SK-N-SH (cell line): ENCODE measurements at regions not wholly inside any gene's neighbourhood (a gene's known extent, or its start where the extent isn't known, plus 50 kb on each side); places are given as distances from the start of the nearest gene placed in this dataset.

Source experiments
- CTCF ChIA-PET: fragments of 300-600, 350-600 bp; formaldehyde crosslinking; extraction: SDS; loops from one replicate; lab custom pipeline; 2021; lab: Yijun Ruan, JAX
- POLR2A ChIA-PET: fragments of 350-600 bp; sonication (Branson Sonifier 250); formaldehyde crosslinking; extraction: SDS; loops from one replicate; lab custom pipeline; 2020; ENCODE audit warnings: antibody characterized with exemption, inconsistent platforms; lab: Yijun Ruan, JAX
- DNase-seq: peaks from one replicate; pipeline ENCODE4 v3.0.0; 2012
- H2AFZ ChIP-seq: fragments of 200-600 bp; sonication (generic); 2 replicates; pipeline ENCODE4 v1.8.1; 2016; ENCODE audit warnings: antibody characterized with exemption, mild to moderate bottlenecking, low read depth
- H3F3A ChIP-seq: fragments of 200-600 bp; sonication (generic); replicated peaks from 2 replicates; pipeline ENCODE3; 2016; ENCODE audit warnings: antibody characterized with exemption, mild to moderate bottlenecking; ENCODE audit not compliant: insufficient read depth
- H3K27ac ChIP-seq, 2 experiments: fragments of 200-500 bp in 1 of 2; fragments of 200-600 bp in 1 of 2; sonication (Bioruptor generic) in 1 of 2; sonication (generic), shearing (Covaris generic) in 1 of 2; 2 replicates each; pipeline versions ENCODE4 v1.5.1 to v1.6.1; 2014 to 2016; ENCODE audit warnings: low read depth in 2 of 2, inconsistent platforms in 1 of 2, low read length in 1 of 2, mild to moderate bottlenecking in 1 of 2, mixed read lengths in 1 of 2
- H3K27me3 ChIP-seq: fragments of 200-600 bp; sonication (generic), shearing (Covaris generic); 2 replicates; pipeline ENCODE4 v1.6.1; 2016; ENCODE audit warnings: mixed run types; ENCODE audit not compliant: insufficient read depth
- H3K36me3 ChIP-seq, 2 experiments: fragments of 200-500 bp in 1 of 2; fragments of 200-600 bp in 1 of 2; sonication (Bioruptor generic) in 1 of 2; sonication (generic) in 1 of 2; replicated peaks in 1 of 2; 2 replicates each; pipeline versions ENCODE3 to v1.5.1; 2014 to 2016; ENCODE audit warnings: low read length in 1 of 2, mild to moderate bottlenecking in 1 of 2; ENCODE audit not compliant: insufficient read depth in 2 of 2, control insufficient read depth in 1 of 2
- H3K4me1 ChIP-seq, 2 experiments: fragments of 200-500 bp in 1 of 2; fragments of 200-600 bp in 1 of 2; sonication (Bioruptor generic) in 1 of 2; sonication (generic), shearing (Covaris generic) in 1 of 2; 2 replicates each; pipeline versions ENCODE4 v1.5.1 to v1.6.1; 2014 to 2016; ENCODE audit warnings: low read depth in 1 of 2, low read length in 1 of 2, mixed run types in 1 of 2; ENCODE audit not compliant: insufficient read depth in 2 of 2, control insufficient read depth in 1 of 2
- H3K4me2 ChIP-seq: fragments of 200-600 bp; sonication (generic), shearing (Covaris generic); 2 replicates; pipeline ENCODE4 v1.6.1; 2017; ENCODE audit warnings: mixed run types
- H3K4me3 ChIP-seq, 2 experiments: fragments of 200-500 bp in 1 of 2; fragments of 200-600 bp in 1 of 2; sonication (Bioruptor generic) in 1 of 2; sonication (generic), shearing (Covaris generic) in 1 of 2; 2 replicates each; pipeline versions ENCODE4 v1.5.1 to v1.8.1; 2014 to 2016; ENCODE audit warnings: low read depth in 2 of 2, inconsistent platforms in 1 of 2, low read length in 1 of 2, mild to moderate bottlenecking in 1 of 2, mixed read lengths in 1 of 2, moderate library complexity in 1 of 2
- H3K79me2 ChIP-seq: fragments of 200-600 bp; sonication (generic); 2 replicates; pipeline ENCODE4 v1.8.1; 2017; ENCODE audit warnings: mild to moderate bottlenecking; ENCODE audit not compliant: insufficient read depth
- H3K9ac ChIP-seq: fragments of 200-600 bp; sonication (generic); 2 replicates; pipeline ENCODE4 v1.6.1; 2017; ENCODE audit warnings: mixed run types
- H3K9me2 ChIP-seq: fragments of 200-600 bp; sonication (generic); 2 replicates; pipeline ENCODE4 v1.6.1; 2017; ENCODE audit warnings: mixed run types
- H3K9me3 ChIP-seq: fragments of 200-600 bp; sonication (generic); 2 replicates; pipeline ENCODE4 v1.6.1; 2017; ENCODE audit warnings: mixed run types, mild to moderate bottlenecking, moderate library complexity
- H4K20me1 ChIP-seq: fragments of 200-600 bp; sonication (generic); 2 replicates; pipeline ENCODE4 v1.6.1; 2017; ENCODE audit warnings: mild to moderate bottlenecking, mixed run types; ENCODE audit not compliant: insufficient read depth
- EP300 ChIP-seq, 2 experiments: IDR thresholded peaks; 2 replicates each; pipeline versions ENCODE4 v1.4.0 to v1.6.1; 2012; ENCODE audit warnings: borderline replicate concordance in 1 of 2, low read depth in 1 of 2, low read length in 1 of 2
- EZH2phosphoT487 ChIP-seq: fragments of 200-600 bp; sonication (generic); IDR thresholded peaks from 2 replicates; pipeline ENCODE4 v1.6.1; 2017; ENCODE audit warnings: low read depth, mixed run types, mild to moderate bottlenecking, antibody characterized with exemption, moderate library complexity, borderline replicate concordance
- FOSL2 ChIP-seq: IDR thresholded peaks from 2 replicates; pipeline ENCODE4 v1.4.0; 2012; ENCODE audit warnings: low read depth, mild to moderate bottlenecking, moderate library complexity, borderline replicate concordance
- FOXJ3 ChIP-seq: sonication (generic); formaldehyde crosslinking; IDR thresholded peaks from 2 replicates; pipeline ENCODE4 v1.5.1; 2020; ENCODE audit warnings: mild to moderate bottlenecking, missing genetic modification reagents
- MAX ChIP-seq: IDR thresholded peaks from 2 replicates; pipeline ENCODE4 v1.4.0; 2012; ENCODE audit warnings: low read depth
- MEF2A ChIP-seq: IDR thresholded peaks from 2 replicates; pipeline ENCODE4 v1.4.0; 2012; ENCODE audit warnings: low read depth, borderline replicate concordance
- REST ChIP-seq: IDR thresholded peaks from 2 replicates; pipeline ENCODE4 v1.6.1; 2012; ENCODE audit warnings: mild to moderate bottlenecking, low read depth, low read length, moderate library complexity
- SIN3A ChIP-seq: IDR thresholded peaks from 2 replicates; pipeline ENCODE4 v1.6.1; 2012; ENCODE audit warnings: low read depth, mild to moderate bottlenecking, low read length, moderate library complexity, borderline replicate concordance
- TCF12 ChIP-seq: IDR thresholded peaks from 2 replicates; pipeline ENCODE4 v1.4.0; 2012
- USF2 ChIP-seq: fragments of 150-350 bp; IDR thresholded peaks from 2 replicates; pipeline ENCODE4 v1.6.1; 2017; ENCODE audit warnings: antibody characterized with exemption, low read length, low read depth, borderline replicate concordance
- YY1 ChIP-seq: IDR thresholded peaks from 2 replicates; pipeline ENCODE4 v1.4.0; 2012; ENCODE audit warnings: low read depth, mild to moderate bottlenecking
- WGBS: methylation state at CpG from one replicate; pipeline ENCODE4 v1.1.6; 2017; ENCODE audit warnings: low lambda C conversion rate; 5-methylcytosine and 5-hydroxymethylcytosine counted together
- TF ChIP-seq, protein P1 (sequence below): IDR thresholded peaks from 2 replicates; pipeline ENCODE4; 2012

DNA sequence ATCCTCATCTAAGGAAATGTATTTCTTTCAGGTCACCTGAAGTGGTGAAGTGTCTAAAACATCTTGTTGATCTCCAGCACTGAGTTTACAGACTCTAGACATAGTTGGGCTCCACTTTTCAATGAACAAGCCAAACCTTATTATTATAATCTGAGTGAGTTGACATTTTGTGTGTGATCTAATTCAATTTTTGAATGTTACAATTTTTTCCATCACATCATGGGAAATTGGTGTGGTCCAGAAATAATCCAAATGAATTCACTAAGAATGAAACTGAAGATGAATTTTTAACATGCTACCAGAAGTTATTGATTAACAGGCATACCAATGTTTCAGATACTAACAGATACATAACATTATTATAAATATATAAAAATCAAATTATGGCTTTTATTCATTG lies 75.6 kb upstream of the EFEMP1 start (continued):
- TF ChIP-seq, protein P1, sequence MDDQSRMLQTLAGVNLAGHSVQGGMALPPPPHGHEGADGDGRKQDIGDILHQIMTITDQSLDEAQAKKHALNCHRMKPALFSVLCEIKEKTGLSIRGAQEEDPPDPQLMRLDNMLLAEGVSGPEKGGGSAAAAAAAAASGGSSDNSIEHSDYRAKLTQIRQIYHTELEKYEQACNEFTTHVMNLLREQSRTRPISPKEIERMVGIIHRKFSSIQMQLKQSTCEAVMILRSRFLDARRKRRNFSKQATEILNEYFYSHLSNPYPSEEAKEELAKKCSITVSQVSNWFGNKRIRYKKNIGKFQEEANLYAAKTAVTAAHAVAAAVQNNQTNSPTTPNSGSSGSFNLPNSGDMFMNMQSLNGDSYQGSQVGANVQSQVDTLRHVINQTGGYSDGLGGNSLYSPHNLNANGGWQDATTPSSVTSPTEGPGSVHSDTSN = no peak
- TF ChIP-seq FOXJ3 = no peak
- TF ChIP-seq EP300 (IDR thresholded peaks at IDR 0.05; ENCODE audit: borderline replicate concordance in 1 of 2, low read depth in 1 of 2, low read length in 1 of 2) = no peak
- no peak for TF ChIP-seq MEF2A

DNA sequence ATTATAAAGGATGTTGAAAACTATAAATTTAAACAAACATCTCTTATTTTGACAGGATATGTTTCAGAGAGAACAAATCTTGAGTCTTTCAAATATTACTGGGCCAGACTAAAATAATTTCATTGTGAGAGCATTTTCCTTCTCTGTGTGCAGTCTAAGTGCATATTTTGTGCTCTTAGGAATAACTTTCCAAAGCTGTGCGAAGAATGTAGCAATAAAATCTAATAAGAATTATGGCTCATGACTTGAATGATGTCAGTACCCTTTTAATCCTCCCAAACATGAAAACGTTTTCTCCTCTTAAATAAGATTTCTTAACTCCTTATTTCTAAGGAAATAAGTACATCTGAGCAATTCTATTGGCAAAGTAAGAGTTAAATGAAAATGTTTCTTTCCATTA lies 76.2 kb upstream of the EFEMP1 start:
- ChIA-PET POLR2A (no interaction called here), CTCF (interaction anchor here (0.9 kb wide), 1 partner anchor 282 kb away, joined by 3 read pairs; no protein-coding TSS in a partner anchor)
- no peaks in the 10 kb centered on the region for H3K36me3 ChIP-seq
- peaks cover 4% of the 10 kb centered on the region for H3F3A ChIP-seq
- no peaks in the 10 kb centered on the region for H3K9me2 ChIP-seq
- H3K4me1 ChIP-seq = no peaks in the 10 kb centered on the region
- H3K79me2 ChIP-seq = no peaks in the 10 kb centered on the region
- no peaks in the 10 kb centered on the region for H3K9me3 ChIP-seq
- no peak overlapping the region for H3K4me3 ChIP-seq
- no peaks in the 10 kb centered on the region for H4K20me1 ChIP-seq
- no peak overlapping the region for H3K9ac ChIP-seq
- no peaks in the 10 kb centered on the region for H3K27me3 ChIP-seq
- TF ChIP-seq REST = no peak
- no peak for TF ChIP-seq USF2
- no peak for TF ChIP-seq YY1
- no peak for TF ChIP-seq FOSL2
- TF ChIP-seq, protein P1 = no peak
- TF ChIP-seq TCF12 = no peak
- TF ChIP-seq MAX = no peak
- TF ChIP-seq EZH2phosphoT487 = no peak
- no peak for TF ChIP-seq SIN3A
- WGBS = 60% methylated on average over 2 of the region's 2 CpGs
- no peak overlapping the region for H3K4me2 ChIP-seq
- DNase-seq = no peak
- no peak overlapping the region for H3K27ac ChIP-seq
- no peak overlapping the region; the same call in 1 of the 2 replicates for H2AFZ ChIP-seq
